Upper lobe of right lung (tissue), 1 donor: ENCODE measurements at regions not wholly inside any gene's neighbourhood (a gene's known extent, or its start where the extent isn't known, plus 50 kb on each side); places are given as distances from the start of the nearest gene placed in this dataset.

ENCODE experiments used
- ATAC-seq: fragments of 200-7000 bp; cut with Tn5 transposase; one replicate; pipeline ENCODE4 v1.9.1; 2020; ENCODE audit warnings: mild to moderate bottlenecking, moderate library complexity
- DNase-seq: peaks from one replicate; pipeline ENCODE4 v3.0.0-alpha.2; 2020
- H3K27ac ChIP-seq: fragments of 200-600 bp; one replicate; pipeline ENCODE4 v1.8.0; 2022
- H3K27me3 ChIP-seq: fragments of 200-600 bp; one replicate; pipeline ENCODE4 v1.8.0; 2022; ENCODE audit warnings: mild to moderate bottlenecking
- H3K36me3 ChIP-seq: fragments of 200-600 bp; one replicate; pipeline ENCODE4 v1.8.0; 2022
- H3K4me1 ChIP-seq: fragments of 200-600 bp; one replicate; pipeline ENCODE4 v1.8.0; 2022
- H3K4me3 ChIP-seq: fragments of 200-600 bp; one replicate; pipeline ENCODE4 v1.8.0; 2022; ENCODE audit warnings: mild to moderate bottlenecking
- H3K9me3 ChIP-seq: fragments of 200-600 bp; one replicate; pipeline ENCODE4 v1.8.0; 2022
- CTCF ChIP-seq: fragments of 200-600 bp; IDR thresholded peaks from one replicate; pipeline ENCODE4 v1.8.0; 2022; ENCODE audit warnings: antibody characterized with exemption
- intact Hi-C: fragments of 100-400 bp; cut with DNase I; formaldehyde crosslinking; loops from one replicate; pipeline ENCODE4 v1.11.0; 2022
- donor health status: DM: no; HTN: yes; CAD: no; lungs with severe emphysema.

DNA sequence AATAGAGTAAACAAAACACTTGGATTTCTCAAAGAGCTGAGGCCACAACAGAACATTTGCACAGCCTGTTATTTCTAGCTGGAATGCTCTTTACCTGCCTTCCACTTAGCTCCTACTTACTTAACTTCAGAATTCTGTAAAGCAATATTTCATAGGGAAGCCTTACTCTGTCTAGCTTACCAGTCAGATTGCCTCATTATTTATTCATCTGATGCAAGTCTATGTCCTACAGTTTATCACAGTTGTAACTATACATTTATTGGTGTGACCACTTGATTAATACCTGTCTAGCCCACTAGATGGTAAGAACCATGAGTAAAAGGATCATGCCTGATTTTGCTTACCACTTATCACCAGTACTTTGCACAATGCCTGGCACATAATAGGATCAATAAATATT is 56.1 kb upstream of the ME3 start:
- ATAC-seq: no peak
- no peak overlapping the region for H3K27ac ChIP-seq
- intact Hi-C loops: no loop called here
- no peak for DNase-seq
- no peaks in the 10 kb centered on the region for H3K9me3 ChIP-seq
- no peaks in the 10 kb centered on the region for H3K27me3 ChIP-seq
- H3K4me3 ChIP-seq: no peak overlapping the region
- no peaks in the 10 kb centered on the region for H3K4me1 ChIP-seq
- no peaks in the 10 kb centered on the region for H3K36me3 ChIP-seq
- TF ChIP-seq CTCF: no peak

DNA sequence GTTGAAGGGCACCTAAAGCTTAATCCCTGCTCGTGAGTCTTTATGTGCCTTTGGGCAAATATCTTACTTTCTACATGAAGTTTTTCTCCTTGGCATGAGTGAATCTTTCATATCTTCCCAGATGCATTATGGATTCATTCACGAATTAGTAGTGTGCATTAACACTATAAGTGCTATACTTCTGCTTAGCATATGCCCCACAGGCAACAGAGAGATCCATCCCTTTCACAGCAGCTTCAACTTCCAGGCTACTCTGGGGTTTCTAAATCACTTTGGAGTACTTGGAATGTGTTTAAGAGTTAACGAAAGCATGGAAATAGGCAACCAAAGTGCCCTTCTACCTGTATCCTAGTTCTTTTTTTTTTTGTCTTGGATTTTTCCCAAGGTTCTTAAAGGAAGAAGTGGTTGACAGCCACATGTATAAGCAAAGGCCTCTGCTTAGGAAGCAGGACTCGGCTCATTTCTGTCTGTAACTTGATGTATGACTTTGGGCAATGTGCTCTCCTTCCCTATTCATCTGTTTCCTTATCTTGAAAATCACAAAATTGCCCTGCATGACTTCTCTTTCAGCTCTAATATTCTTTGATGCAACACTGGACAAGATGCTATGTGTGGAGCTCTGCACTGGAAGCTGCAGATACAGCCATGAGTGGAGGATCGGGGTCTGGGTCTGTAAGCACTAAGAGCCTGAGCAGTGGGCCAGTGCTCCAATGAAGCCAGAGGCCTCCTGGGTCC is 54.5 kb upstream of the ME3 start:
- DNase-seq: no peak
- Histone ChIP-seq H3K27me3 (no peaks in the 10 kb centered on the region), H3K4me3 (no peak overlapping the region), H3K4me1 (no peaks in the 10 kb centered on the region), H3K27ac (no peak overlapping the region), H3K9me3 (no peaks in the 10 kb centered on the region), H3K36me3 (no peaks in the 10 kb centered on the region)
- intact Hi-C loops: no loop called here
- no peak for TF ChIP-seq CTCF
- no peak for ATAC-seq

- Histone ChIP-seq H3K4me1 (no peaks in the 10 kb centered on the region), H3K9me3 (no peaks in the 10 kb centered on the region), H3K4me3 (no peak overlapping the region), H3K27ac (no peak overlapping the region), H3K27me3 (no peaks in the 10 kb centered on the region), H3K36me3 (no peaks in the 10 kb centered on the region)
- ATAC-seq (no peak), DNase-seq (no peak)
- intact Hi-C loops: no loop called here
- TF ChIP-seq CTCF: no peak
Observed at GRCh38 chr11:86726118-86726753, 53.8 kb upstream of the ME3 start.

DNA sequence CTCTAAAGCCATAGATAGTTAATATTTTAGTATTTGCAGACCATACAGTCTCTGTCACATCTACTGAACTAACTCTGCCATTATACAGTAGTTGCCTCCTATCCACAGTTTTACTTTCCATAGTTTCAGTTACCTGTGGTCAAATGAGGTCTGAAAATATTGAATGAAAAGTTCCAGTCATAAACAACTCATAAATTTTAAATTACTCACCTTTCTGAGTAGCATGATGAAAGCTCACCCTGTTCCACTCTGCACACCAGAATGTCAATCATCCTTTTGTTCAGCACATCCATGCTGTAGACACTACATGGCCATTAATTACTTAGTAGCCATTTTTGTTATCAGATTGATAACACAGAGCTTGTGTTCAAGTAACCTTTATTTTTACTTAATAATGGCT is 51.7 kb upstream of the ME3 start:
- Histone ChIP-seq H3K36me3 (no peaks in the 10 kb centered on the region), H3K4me3 (no peak overlapping the region), H3K27ac (no peak overlapping the region), H3K27me3 (no peaks in the 10 kb centered on the region), H3K4me1 (no peaks in the 10 kb centered on the region), H3K9me3 (no peaks in the 10 kb centered on the region)
- TF ChIP-seq CTCF: no peak
- no peak for ATAC-seq
- no peak for DNase-seq
- intact Hi-C loops: no loop called here

- Histone ChIP-seq H3K9me3 (no peaks in the 10 kb centered on the region), H3K4me3 (no peak overlapping the region), H3K36me3 (no peaks in the 10 kb centered on the region), H3K27me3 (no peaks in the 10 kb centered on the region), H3K4me1 (no peaks in the 10 kb centered on the region), H3K27ac (no peak overlapping the region)
- no peak for TF ChIP-seq CTCF
- intact Hi-C loops: no loop called here
- ATAC-seq (no peak), DNase-seq (no peak)
Observed at GRCh38 chr11:86723281-86723680, 50.9 kb upstream of the ME3 start.
